COLO829 (cell line): ENCODE measurements at regions not wholly inside any gene's neighbourhood (a gene's known extent, or its start where the extent isn't known, plus 50 kb on each side); places are given as distances from the start of the nearest gene placed in this dataset.

Source experiments
- DNase-seq: peaks from one replicate; pipeline ENCODE4 v3.0.0; 2012; ENCODE audit warnings: low spot score

- DNase-seq, result no peak
Observed at GRCh38 chr12:90126125-90126524, 417.5 kb upstream of the ATP2B1 start.

DNA sequence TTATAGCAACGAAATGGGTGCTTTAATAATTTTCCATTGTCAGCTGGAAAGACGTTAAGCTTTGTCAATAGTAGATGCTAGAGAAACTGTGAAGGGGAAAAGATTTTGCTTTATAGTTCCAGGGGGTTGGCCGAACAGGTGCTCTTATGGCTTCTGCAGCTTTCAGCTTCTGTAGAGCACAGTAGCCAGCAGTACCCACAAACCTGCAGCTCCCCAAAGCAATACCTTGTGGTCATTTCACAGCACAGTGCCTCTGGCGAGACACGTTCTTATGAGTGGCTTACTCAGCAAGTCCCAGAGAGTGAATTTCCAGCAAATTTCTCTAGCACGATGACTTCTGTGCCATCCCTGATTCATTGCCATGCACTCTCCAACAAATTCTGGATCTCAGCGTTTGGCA, 416.3 kb upstream of the ATP2B1 start:
- DNase-seq, result no peak

DNA sequence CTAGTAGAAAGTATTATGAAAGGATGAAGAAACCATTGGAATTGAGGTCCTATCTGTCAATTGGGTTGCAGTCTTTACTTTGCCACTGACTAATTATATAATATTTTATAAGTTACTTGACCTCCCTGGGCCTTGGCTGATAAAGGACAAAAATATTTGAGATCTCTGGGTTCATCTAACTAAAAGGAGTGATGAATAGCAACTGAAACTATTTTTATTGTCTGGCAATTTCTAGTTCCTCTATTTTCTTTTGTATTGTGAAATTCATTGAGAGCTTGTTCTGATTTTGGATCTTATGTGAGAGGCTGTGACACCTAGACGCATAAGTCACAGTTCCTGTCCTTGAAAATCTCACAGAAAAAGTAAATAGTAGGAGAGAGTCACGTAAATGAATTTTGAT, 415.7 kb upstream of the ATP2B1 start:
- no peak for DNase-seq

GRCh38 chr12:90122681-90123080, 414.0 kb upstream of the ATP2B1 start:
- no peak for DNase-seq

GRCh38 chr12:90120627-90121026, 412.0 kb upstream of the ATP2B1 start:
- DNase-seq, result no peak

DNA sequence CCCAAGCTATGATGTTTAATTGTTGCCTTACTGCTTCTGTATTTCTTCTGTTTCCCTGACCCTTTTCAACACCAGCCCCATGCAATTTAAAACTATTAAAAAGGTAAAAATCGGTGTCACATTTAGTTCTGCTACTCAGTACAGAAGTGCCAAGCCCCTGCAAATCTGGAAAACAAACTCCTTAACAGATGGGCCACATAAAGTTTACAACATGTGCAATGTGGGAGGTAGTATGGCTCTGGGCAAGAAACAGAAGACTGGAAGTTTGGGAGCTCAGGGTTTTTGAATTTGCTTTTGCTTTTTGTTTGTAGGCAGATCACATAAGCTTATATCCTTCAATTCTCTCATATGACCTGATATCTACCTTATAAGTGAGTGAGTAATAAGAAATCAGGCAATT, 404.0 kb upstream of the ATP2B1 start:
- no peak for DNase-seq

DNA sequence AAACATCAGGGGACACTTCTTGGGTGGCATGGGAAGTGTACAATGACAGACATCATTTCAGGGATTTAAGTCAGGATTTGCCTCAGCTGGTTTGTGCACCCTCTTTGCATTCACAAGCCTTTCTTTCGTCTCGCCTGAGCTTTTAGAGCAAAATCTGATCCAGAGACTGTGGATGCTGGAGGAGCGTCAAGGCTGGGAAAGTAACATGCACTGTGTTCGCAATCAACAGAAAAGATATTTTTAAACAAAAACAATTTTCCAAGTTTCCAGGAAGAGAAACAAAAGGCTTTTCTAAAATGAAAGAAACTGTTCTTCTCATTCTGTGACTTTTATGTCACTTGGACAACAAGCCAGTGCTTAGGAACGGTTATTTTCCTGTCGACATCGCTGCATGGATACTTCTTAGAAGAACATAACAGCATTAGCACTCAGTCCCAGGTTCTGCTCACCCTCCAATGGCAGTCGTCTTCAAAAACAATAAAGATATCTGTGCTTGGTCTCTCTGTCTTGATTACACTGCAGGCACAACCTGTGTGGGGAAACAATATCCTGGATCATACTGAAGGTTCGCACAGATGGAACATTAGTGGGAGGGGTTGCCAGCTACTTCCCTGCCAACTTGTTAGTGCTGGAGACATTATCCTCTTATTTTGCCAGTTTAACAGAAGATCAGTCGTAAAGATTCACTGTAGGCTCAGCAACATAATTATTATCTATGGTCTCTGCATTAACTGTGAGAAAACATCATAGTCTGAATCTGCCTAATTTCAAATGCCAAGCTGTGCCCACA, 403.3 kb upstream of the ATP2B1 start:
- no peak for DNase-seq

- DNase-seq, result no peak
Observed at GRCh38 chr12:90106568-90106967, 397.9 kb upstream of the ATP2B1 start.

DNA sequence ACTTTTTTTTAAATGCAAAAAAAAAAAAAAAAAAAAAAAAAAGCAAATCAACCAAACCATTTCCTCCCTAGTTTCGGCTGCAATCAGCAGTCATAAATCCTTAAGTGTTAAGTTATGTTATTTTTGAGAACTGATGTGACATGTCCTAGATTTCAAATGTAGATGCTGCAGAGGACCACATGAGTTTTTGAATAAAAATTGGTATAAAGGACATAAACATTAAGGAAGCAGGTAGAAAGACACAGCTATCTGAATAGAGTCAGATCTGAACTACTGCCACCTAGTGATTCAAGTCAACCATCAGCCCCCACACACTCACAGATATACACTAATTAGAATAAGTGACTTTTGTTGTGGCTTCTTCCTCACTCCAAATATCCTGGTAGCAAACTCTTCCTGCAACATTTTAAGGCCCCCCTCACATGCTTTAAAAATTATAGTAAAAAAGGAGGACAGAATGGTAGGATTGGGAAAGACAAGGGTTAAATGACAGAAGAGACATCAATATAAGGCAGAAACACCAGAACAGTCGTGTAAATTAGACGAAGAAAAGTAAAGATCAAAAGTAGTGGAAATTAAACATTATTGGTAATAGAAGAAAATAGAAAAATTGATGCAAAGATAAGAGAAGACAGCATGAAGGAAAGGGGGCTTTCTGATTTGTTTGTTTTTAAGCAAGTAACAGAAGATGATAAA, 394.5 kb upstream of the ATP2B1 start:
- no peak for DNase-seq

GRCh38 chr12:90100579-90100978, 391.9 kb upstream of the ATP2B1 start:
- DNase-seq, result peak; percentile 46

- no peak for DNase-seq
Observed at GRCh38 chr12:90099288-90099687, 390.6 kb upstream of the ATP2B1 start.

DNA sequence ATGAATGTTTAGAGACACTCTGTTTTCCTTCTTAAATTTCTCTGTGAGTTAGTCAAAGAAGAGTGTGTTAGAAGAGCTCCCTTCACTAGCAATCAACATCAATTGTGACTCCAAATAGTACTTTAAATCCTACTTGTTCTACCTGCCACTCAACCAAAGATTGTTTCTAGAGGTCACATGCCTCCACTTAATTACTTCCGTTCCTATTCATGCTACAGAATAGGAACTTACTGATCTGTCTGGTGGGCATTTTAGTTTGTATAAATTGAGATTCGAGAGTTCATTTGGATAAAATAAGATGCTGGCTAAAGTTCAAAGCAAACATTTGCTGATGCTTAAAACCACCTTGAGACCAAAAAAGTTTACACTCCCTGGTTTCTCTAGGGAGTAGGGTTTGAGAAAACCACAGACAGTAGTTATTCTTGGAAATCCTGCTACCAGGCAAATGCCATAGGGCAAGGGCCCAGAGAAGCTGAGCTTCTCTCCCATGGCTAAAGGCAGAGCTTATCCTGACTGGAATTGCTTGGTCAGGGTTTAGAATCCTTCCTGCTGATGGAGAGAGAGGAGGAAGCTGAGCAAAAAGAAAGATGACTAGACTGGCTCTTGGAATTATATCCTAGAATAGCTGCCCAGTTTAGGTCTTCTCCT, 389.6 kb upstream of the ATP2B1 start:
- DNase-seq, result no peak

DNA sequence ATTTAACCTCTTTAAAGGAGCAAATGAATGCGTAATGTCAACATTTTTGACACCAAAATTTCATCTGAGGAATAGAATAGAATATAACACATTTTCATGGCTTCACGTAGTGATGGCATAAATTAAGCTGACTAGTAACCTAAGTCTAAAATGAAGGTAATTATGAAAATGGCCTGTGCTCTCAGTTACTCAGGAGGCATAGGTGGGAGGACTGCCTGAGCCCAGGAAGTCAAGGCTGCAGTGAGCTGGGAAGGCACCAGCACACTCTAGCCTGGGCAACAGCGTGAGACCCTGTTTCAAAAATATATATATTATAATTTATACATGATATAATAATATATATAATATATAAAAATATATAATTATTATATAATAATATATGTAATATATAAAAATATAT, 383.2 kb upstream of the ATP2B1 start:
- DNase-seq, result no peak

DNA sequence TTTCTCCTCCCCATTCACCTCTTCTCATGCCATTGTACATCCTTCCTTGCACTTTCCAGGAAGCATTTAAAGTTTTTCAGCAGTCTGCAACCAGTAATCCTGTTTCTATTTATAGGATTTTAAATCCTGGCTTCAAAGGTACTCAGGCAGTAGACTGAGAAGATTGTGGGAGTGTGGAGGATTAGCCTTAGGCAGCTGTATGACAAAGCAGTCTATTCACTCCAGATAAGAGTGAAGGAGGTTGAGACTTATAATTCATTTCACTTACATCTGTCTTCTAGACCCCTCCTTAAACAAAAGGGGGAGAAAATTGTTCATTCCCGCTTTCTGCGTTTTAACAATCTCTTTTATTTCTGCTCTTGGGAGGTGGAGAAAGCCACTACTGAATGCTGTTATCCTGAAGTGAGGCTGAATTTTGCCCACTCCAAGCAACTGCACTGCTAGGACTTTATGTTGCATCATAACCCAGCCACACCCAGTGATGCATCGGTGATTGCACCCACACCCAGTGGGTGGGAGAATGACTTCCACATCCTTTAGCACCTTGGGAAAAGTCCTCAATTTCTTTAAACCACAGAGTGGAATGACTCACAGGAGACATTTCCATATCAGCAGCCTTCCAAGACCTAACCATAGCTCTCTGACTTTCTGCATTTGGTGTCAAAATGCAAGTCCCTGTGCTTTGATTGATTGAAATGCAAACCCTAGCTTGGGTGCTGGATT, 382.5 kb upstream of the ATP2B1 start:
- DNase-seq, result peak; percentile 56

GRCh38 chr12:90086281-90086680, 377.6 kb upstream of the ATP2B1 start:
- DNase-seq, result no peak

GRCh38 chr12:90085494-90086274, 377.0 kb upstream of the ATP2B1 start:
- no peak for DNase-seq

DNA sequence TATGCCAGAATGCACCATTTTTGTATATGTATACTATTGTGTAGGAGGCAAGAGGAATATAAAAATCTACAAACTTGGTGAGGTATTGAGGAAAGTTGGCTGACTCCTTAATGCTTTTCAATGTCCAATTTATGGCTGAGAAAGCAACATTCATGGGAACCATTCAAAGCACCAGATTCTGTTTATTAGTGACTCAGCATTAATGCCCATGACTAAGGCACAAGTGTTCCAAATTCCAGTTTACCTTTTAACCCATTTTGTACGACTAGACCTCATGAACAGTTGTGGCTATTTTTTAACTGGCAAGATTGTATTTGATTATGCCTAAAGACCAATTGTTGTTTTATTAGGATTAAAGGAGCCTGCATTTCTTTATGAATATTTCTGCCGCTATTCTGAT, 375.4 kb upstream of the ATP2B1 start:
- DNase-seq, result no peak

GRCh38 chr12:90080616-90081015, 372.0 kb upstream of the ATP2B1 start:
- no peak for DNase-seq

DNA sequence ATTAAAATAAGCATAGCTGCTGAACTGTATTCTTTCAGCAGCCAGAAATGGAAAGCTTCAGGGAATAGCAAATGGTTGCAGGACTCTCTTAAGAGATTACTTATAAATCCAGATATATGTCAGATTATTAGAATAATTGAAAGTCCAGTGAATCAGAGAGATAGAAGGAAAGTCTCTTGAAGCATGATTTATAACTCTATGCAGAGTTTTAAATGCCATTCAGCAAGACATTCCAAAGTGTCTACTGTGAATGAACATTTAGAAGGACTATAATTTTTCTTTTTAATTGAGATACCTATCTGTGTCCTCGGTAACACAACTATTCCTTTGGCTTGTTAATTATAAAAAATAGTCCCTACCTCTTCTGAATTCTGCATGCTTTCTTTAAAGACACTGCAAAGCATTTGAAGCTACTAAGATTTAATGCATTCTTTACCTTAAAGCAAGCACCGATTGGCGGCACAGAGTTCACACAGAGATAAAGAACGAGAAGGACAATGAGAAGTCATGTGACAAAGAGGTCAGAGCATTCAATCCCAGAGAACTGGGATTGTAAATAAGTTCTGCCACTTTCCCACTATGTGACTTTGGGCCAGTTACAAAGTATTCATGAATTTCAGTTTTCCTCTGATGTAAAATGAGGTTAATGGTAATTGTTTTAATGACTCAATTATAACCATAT, 371.0 kb upstream of the ATP2B1 start:
- DNase-seq, result no peak

DNA sequence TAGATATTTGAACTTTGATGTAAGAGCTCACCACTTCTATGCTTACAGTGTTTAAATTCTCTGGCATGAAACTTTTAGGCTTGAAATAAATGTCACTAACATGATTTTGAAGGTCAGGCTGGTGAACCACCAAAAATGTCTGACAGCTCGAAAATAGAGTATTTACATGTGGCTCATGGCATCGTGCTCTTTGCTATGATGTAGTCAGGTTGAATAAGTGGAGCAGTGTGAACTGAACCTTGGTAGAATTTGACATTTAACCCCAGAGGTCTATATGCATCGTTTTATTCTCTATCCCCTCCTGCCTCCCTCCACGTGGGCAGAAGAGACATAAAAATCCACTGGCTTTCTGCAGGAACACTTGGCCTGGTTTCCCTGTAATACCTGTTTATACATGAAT, 369.7 kb upstream of the ATP2B1 start:
- DNase-seq, result no peak

- no peak for DNase-seq
Observed at GRCh38 chr12:90077756-90078155, 369.1 kb upstream of the ATP2B1 start.
